ENCODE measurements at regions not wholly inside any gene's neighbourhood (a gene's known extent, or its start where the extent isn't known, plus 50 kb on each side); places are given as distances from the start of the nearest gene placed in this dataset.

DNA sequence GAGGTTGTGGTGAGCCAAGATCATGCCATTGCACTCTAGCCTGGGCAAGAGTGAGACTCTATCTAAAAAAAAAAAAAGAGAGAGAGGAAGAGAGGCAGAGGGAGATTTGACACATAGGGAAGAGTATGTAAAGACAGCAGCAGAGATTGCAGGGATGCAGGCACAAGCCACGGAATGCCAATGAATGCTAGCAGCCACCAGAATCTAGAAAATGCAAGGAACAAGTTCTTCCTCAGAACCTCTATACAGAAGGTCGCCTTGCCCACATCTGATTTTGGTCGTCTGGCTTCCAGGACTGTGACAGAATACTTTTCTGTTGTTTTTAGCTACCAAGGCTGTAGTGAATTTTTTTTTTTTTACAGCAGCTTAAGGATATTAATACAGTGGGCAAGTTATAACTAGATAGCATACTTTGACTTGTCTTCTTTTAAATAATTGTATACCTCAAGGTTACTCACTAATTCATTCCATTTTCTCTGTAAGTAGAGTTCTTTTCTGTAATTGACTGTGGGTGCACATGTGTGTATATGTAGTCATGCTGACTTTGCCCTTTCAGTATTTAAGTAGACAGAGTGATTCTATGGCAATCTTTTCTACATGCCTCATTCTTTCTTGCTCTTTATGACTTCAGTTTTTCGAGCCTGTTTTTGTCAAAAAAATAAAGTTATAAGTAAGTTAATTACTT is 402.2 kb downstream of the GJA1 start:
- DNase-seq (ENCODE audit: low read depth, low spot score) = no peak
- H3K27me3 ChIP-seq (ENCODE audit: control insufficient read depth, insufficient read depth, low read length) = no peaks in the 10 kb centered on the region
- ChIA-PET CTCF (interaction anchor here (1.1 to 4.1 kb wide), 2 partner anchors 12 to 520 kb away, joined by 3 to 31 read pairs; no protein-coding TSS in a partner anchor), POLR2A (interaction anchor here (0.6 kb wide), 1 partner anchor 39 kb away, joined by 3 read pairs; no protein-coding TSS in a partner anchor)
- no peak overlapping the region for H3K27ac ChIP-seq (ENCODE audit: low read depth, low read length)
- H3K9me3 ChIP-seq (ENCODE audit: control insufficient read depth, insufficient read depth, low read length) = no peaks in the 10 kb centered on the region
- TF ChIP-seq, protein P1, sequence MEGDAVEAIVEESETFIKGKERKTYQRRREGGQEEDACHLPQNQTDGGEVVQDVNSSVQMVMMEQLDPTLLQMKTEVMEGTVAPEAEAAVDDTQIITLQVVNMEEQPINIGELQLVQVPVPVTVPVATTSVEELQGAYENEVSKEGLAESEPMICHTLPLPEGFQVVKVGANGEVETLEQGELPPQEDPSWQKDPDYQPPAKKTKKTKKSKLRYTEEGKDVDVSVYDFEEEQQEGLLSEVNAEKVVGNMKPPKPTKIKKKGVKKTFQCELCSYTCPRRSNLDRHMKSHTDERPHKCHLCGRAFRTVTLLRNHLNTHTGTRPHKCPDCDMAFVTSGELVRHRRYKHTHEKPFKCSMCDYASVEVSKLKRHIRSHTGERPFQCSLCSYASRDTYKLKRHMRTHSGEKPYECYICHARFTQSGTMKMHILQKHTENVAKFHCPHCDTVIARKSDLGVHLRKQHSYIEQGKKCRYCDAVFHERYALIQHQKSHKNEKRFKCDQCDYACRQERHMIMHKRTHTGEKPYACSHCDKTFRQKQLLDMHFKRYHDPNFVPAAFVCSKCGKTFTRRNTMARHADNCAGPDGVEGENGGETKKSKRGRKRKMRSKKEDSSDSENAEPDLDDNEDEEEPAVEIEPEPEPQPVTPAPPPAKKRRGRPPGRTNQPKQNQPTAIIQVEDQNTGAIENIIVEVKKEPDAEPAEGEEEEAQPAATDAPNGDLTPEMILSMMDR (IDR thresholded peaks at IDR 0.05; ENCODE audit: low read depth, low read length) = no peak
- no peak overlapping the region for H3K4me3 ChIP-seq (ENCODE audit: low read depth, low read length)

- CTCF ChIA-PET = interaction anchor here (4.1 kb wide), 1 partner anchor 11 kb away, joined by 31 read pairs; no protein-coding TSS in a partner anchor
- DNase-seq (ENCODE audit: low read depth, low spot score) = no peak
- H3K4me3 ChIP-seq (ENCODE audit: low read depth, low read length) = no peak overlapping the region
- H3K9me3 ChIP-seq (ENCODE audit: control insufficient read depth, insufficient read depth, low read length) = no peaks in the 10 kb centered on the region
- TF ChIP-seq, protein P1 (IDR thresholded peaks at IDR 0.05; ENCODE audit: low read depth, low read length) = no peak
- no peak overlapping the region for H3K27ac ChIP-seq (ENCODE audit: low read depth, low read length)
- no peaks in the 10 kb centered on the region for H3K27me3 ChIP-seq (ENCODE audit: control insufficient read depth, insufficient read depth, low read length)
- POLR2A ChIA-PET = interaction anchor here (0.6 kb wide), 1 partner anchor 113 kb away, joined by 3 read pairs; no protein-coding TSS in a partner anchor
Observed at GRCh38 chr6:121838842-121839241, 403.4 kb downstream of the GJA1 start.

- CTCF ChIA-PET = interaction anchor here (4.1 kb wide), 1 partner anchor 10 kb away, joined by 31 read pairs; no protein-coding TSS in a partner anchor
- Histone ChIP-seq H3K4me3 (ENCODE audit: low read depth, low read length) (no peak overlapping the region), H3K9me3 (ENCODE audit: control insufficient read depth, insufficient read depth, low read length) (no peaks in the 10 kb centered on the region), H3K27ac (ENCODE audit: low read depth, low read length) (no peak overlapping the region), H3K27me3 (ENCODE audit: control insufficient read depth, insufficient read depth, low read length) (no peaks in the 10 kb centered on the region)
- POLR2A ChIA-PET = no interaction called here
- TF ChIP-seq, protein P1 (IDR thresholded peaks at IDR 0.05; ENCODE audit: low read depth, low read length) = no peak
- DNase-seq (ENCODE audit: low read depth, low spot score) = no peak
Observed at GRCh38 chr6:121839896-121840295, 404.4 kb downstream of the GJA1 start.

DNA sequence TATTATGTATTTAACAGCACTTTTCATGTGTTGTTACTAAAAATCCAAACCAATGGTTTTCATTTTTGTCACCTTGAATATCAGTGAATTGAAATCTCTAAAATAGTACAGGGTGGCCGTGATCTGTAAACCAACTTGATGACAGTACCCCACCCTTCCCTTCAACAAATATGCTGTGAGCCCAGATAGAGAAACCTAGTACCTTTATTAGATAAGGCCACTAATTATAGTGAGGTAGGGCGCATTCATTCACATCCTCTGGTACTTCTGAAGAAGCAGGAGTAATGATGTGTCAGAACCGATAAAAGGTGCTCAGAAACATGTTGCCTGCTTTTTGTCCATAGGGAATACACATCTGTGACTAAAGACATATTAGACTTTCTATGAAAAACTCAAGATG is 409.5 kb downstream of the GJA1 start:
- no peaks in the 10 kb centered on the region for H3K9me3 ChIP-seq (ENCODE audit: control insufficient read depth, insufficient read depth, low read length)
- DNase-seq (ENCODE audit: low read depth, low spot score) = no peak
- no peak overlapping the region for H3K27ac ChIP-seq (ENCODE audit: low read depth, low read length)
- H3K27me3 ChIP-seq (ENCODE audit: control insufficient read depth, insufficient read depth, low read length) = no peaks in the 10 kb centered on the region
- ChIA-PET POLR2A (no interaction called here), CTCF (no interaction called here)
- no peak overlapping the region for H3K4me3 ChIP-seq (ENCODE audit: low read depth, low read length)
- TF ChIP-seq, protein P1 (IDR thresholded peaks at IDR 0.05; ENCODE audit: low read depth, low read length) = no peak

DNA sequence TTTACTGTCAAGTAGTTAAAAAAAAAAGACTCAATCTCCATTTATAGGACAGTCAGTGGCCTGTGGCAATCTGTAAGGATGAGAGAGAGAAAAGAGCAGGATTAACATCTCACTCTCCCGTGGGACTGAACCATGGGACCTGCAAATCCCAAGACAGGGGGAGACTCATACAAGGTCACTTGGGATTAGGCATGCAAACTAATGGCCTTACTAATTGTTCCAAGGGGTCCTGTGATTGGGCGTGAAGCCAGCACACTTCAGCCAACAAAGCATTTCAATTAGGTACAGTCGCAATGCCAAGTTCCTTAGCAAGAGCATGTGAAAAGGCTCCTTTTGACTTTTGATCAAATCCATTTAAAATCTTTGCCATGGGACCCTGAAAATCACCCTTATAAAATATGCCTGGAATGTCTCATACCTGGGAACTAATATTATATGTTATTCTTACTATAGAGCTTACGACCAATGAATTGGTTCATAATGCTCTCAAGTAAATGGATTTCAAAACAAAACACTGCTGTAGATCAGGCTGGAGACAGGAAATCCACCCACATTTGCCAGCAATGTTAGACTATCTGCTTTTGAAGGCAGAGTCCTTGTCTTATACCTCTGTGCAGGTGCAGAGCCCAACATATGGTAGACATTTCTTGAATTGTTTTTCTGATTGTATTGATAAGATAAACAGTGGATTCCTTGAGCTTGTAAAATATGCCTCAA is 412.5 kb downstream of the GJA1 start:
- CTCF ChIA-PET = interaction anchor here (0.7 to 5.9 kb wide), 9 partner anchors 8 to 417 kb away, joined by 3 to 101 read pairs (median 11); partner anchors contain the start of gene GJA1
- no peaks in the 10 kb centered on the region for H3K9me3 ChIP-seq (ENCODE audit: control insufficient read depth, insufficient read depth, low read length)
- TF ChIP-seq, protein P1 (IDR thresholded peaks at IDR 0.05; ENCODE audit: low read depth, low read length) = no peak
- DNase-seq (ENCODE audit: low read depth, low spot score) = no peak
- H3K4me3 ChIP-seq (ENCODE audit: low read depth, low read length) = no peak overlapping the region
- H3K27me3 ChIP-seq (ENCODE audit: control insufficient read depth, insufficient read depth, low read length) = no peaks in the 10 kb centered on the region
- no peak overlapping the region for H3K27ac ChIP-seq (ENCODE audit: low read depth, low read length)
- POLR2A ChIA-PET = no interaction called here

Data from AG04450 (cell line).